H1 (cell line): ENCODE measurements at regions not wholly inside any gene's neighbourhood (a gene's known extent, or its start where the extent isn't known, plus 50 kb on each side); places are given as distances from the start of the nearest gene placed in this dataset.

ENCODE experiments used
- CTCF ChIA-PET: fragments of 300-600 bp; sonication (Branson Sonifier 250); formaldehyde crosslinking; loops from one replicate; lab custom pipeline; 2021; ENCODE audit not compliant: partially characterized antibody; lab: Charles Lee
- POLR2A ChIA-PET: fragments of 300-600 bp; sonication (Branson Sonifier 250); formaldehyde crosslinking; loops from one replicate; lab custom pipeline; 2021; ENCODE audit warnings: inconsistent platforms; ENCODE audit not compliant: partially characterized antibody; lab: Charles Lee
- DNase-seq, 2 experiments: peaks; one replicate each; pipeline versions ENCODE4 v3.0.0 to v3.0.0-alpha.2; 2010 to 2022; ENCODE audit warnings: low spot score in 2 of 2, low read depth in 1 of 2, mixed read lengths in 1 of 2
- FAIRE-seq: peaks from 2 replicates; lab custom pipeline; 2011; peaks lifted over from hg19 to GRCh38; lab: Jason Lieb, UNC
- H2AFZ ChIP-seq: 2 replicates; pipeline ENCODE4 v1.8.1; 2012; ENCODE audit warnings: low read length, inconsistent platforms
- H2AK5ac ChIP-seq: 2 replicates; pipeline ENCODE4 v1.6.1; 2013; ENCODE audit warnings: low read depth, low read length
- H2BK120ac ChIP-seq: replicated peaks from 2 replicates; pipeline ENCODE3; 2013; ENCODE audit warnings: low read depth, low read length, inconsistent platforms
- H2BK12ac ChIP-seq: 2 replicates; pipeline ENCODE4 v1.6.1; 2013; ENCODE audit warnings: low read depth, low read length
- H2BK15ac ChIP-seq: 2 replicates; pipeline ENCODE4 v1.6.1; 2013; ENCODE audit warnings: low read length
- H2BK20ac ChIP-seq: 2 replicates; pipeline ENCODE4 v1.6.1; 2013; ENCODE audit warnings: low read length
- H2BK5ac ChIP-seq: 2 replicates; pipeline ENCODE4 v1.6.1; 2013; ENCODE audit warnings: low read depth, low read length
- H3K14ac ChIP-seq: 2 replicates; pipeline ENCODE4 v1.6.1; 2013; ENCODE audit warnings: inconsistent platforms; ENCODE audit not compliant: insufficient read length
- H3K18ac ChIP-seq: 2 replicates; pipeline ENCODE4 v1.6.1; 2013; ENCODE audit warnings: low read length; ENCODE audit errors: extremely low read depth
- H3K23ac ChIP-seq: 2 replicates; pipeline ENCODE4 v1.6.1; 2013; ENCODE audit warnings: inconsistent platforms; ENCODE audit not compliant: insufficient read length
- H3K23me2 ChIP-seq: 2 replicates; pipeline ENCODE4 v1.6.1; 2013; ENCODE audit warnings: low read depth, low read length
- H3K27ac ChIP-seq: 2 replicates; pipeline ENCODE4 v1.6.1; 2011; ENCODE audit warnings: low read depth, low read length, inconsistent platforms
- H3K27me3 ChIP-seq, 4 experiments: replicated peaks in 1 of 4; 1 replicate in 1 of 4; 2 replicates in 3 of 4; pipeline versions ENCODE4 v1.6.1 to v1.8.1; 2011 to 2013; ENCODE audit warnings: low read length in 3 of 4, mild to moderate bottlenecking in 3 of 4, inconsistent platforms in 2 of 4, mixed read lengths in 2 of 4, moderate library complexity in 1 of 4; ENCODE audit not compliant: control insufficient read depth in 3 of 4, insufficient read depth in 3 of 4; ENCODE audit errors: extremely low read depth in 1 of 4
- H3K36me3 ChIP-seq, 4 experiments: 2 replicates each; pipeline versions ENCODE4 v1.6.1 to v1.8.1; 2011 to 2013; ENCODE audit warnings: mild to moderate bottlenecking in 4 of 4, low read length in 3 of 4, moderate library complexity in 2 of 4, control low read depth in 1 of 4, inconsistent platforms in 1 of 4; ENCODE audit not compliant: insufficient read depth in 4 of 4, control insufficient read depth in 2 of 4
- H3K4ac ChIP-seq: replicated peaks from 2 replicates; pipeline ENCODE3; 2013; ENCODE audit warnings: low read length, low read depth, mixed read lengths, inconsistent platforms; ENCODE audit not compliant: insufficient read length
- H3K4me1 ChIP-seq, 4 experiments: replicated peaks in 1 of 4; 1 replicate in 1 of 4; 2 replicates in 3 of 4; pipeline versions ENCODE4 v1.6.1 to v1.8.1; 2011 to 2013; ENCODE audit warnings: low read length in 3 of 4, inconsistent platforms in 2 of 4, mixed read lengths in 1 of 4; ENCODE audit not compliant: insufficient read depth in 4 of 4, control insufficient read depth in 3 of 4
- H3K4me2 ChIP-seq, 2 experiments: 2 replicates each; pipeline versions ENCODE4 v1.6.1 to v1.8.1; 2011 to 2013; ENCODE audit warnings: low read depth in 2 of 2, low read length in 2 of 2, control low read depth in 1 of 2, inconsistent platforms in 1 of 2, mild to moderate bottlenecking in 1 of 2; ENCODE audit not compliant: insufficient read depth in 1 of 2
- H3K4me3 ChIP-seq, 4 experiments: fragments of 200-600, 300-600 bp in 1 of 4; sonication (generic), shearing (Covaris generic), sonication (Bioruptor Twin) in 1 of 4; 2 replicates each; pipeline versions ENCODE4 v1.5.1 to v1.8.1; 2011 to 2016; ENCODE audit warnings: low read length in 4 of 4, low read depth in 3 of 4, control low read depth in 2 of 4, inconsistent platforms in 2 of 4, mild to moderate bottlenecking in 2 of 4, mixed read lengths in 1 of 4, moderate library complexity in 1 of 4; ENCODE audit not compliant: insufficient read depth in 2 of 4; ENCODE audit errors: extremely low read depth in 1 of 4
- H3K56ac ChIP-seq: replicated peaks from 2 replicates; pipeline ENCODE3; 2013; ENCODE audit warnings: low read depth, mild to moderate bottlenecking, mixed read lengths, low read length, inconsistent platforms; ENCODE audit not compliant: insufficient read length
- H3K79me1 ChIP-seq: 2 replicates; pipeline ENCODE4 v1.6.1; 2013; ENCODE audit warnings: low read depth, low read length, control low read depth
- H3K79me2 ChIP-seq, 2 experiments: 2 replicates each; pipeline versions ENCODE4 v1.6.1 to v1.8.1; 2012 to 2013; ENCODE audit warnings: low read length in 2 of 2, mild to moderate bottlenecking in 2 of 2, inconsistent platforms in 1 of 2; ENCODE audit not compliant: insufficient read depth in 2 of 2, control insufficient read depth in 1 of 2
- H3K9ac ChIP-seq, 4 experiments: replicated peaks in 1 of 4; 1 replicate in 1 of 4; 2 replicates in 3 of 4; pipeline versions ENCODE4 v1.6.1 to v1.8.1; 2011 to 2013; ENCODE audit warnings: low read depth in 3 of 4, low read length in 3 of 4, control low read depth in 2 of 4, mild to moderate bottlenecking in 2 of 4, moderate library complexity in 2 of 4, inconsistent platforms in 1 of 4; ENCODE audit errors: extremely low read depth in 1 of 4
- H3K9me3 ChIP-seq, 2 experiments: 2 replicates each; pipeline versions ENCODE4 v1.6.1 to v1.8.1; 2012 to 2013; ENCODE audit warnings: mild to moderate bottlenecking in 2 of 2, moderate library complexity in 2 of 2, control low read depth in 1 of 2, inconsistent platforms in 1 of 2, low read depth in 1 of 2, low read length in 1 of 2, mixed read lengths in 1 of 2; ENCODE audit not compliant: insufficient read depth in 2 of 2
- H4K20me1 ChIP-seq, 2 experiments: replicated peaks in 1 of 2; 2 replicates each; pipeline versions ENCODE3 to v1.8.1; 2011 to 2013; ENCODE audit warnings: inconsistent platforms in 2 of 2, low read length in 2 of 2, mild to moderate bottlenecking in 1 of 2; ENCODE audit not compliant: insufficient read depth in 2 of 2, control insufficient read depth in 1 of 2
- H4K5ac ChIP-seq: 2 replicates; pipeline ENCODE4 v1.6.1; 2013; ENCODE audit warnings: low read length, low read depth, mixed read lengths, inconsistent platforms; ENCODE audit not compliant: insufficient read length
- H4K8ac ChIP-seq: 2 replicates; pipeline ENCODE4 v1.8.0; 2013; ENCODE audit warnings: mild to moderate bottlenecking, moderate library complexity, low read length, inconsistent platforms; ENCODE audit not compliant: insufficient read depth; ENCODE audit errors: extremely low read depth
- H4K91ac ChIP-seq: replicated peaks from 2 replicates; pipeline ENCODE3; 2013; ENCODE audit warnings: low read length, mixed read lengths, inconsistent platforms; ENCODE audit not compliant: insufficient read length
- BCL11A ChIP-seq, 2 experiments: IDR thresholded peaks; one replicate each; pipeline ENCODE4 v1.6.1; 2011; ENCODE audit warnings: low read depth in 2 of 2, low read length in 2 of 2, mild to moderate bottlenecking in 2 of 2
- CBX5 ChIP-seq: fragments of 300-800, 300-1000 bp; sonication (generic); IDR thresholded peaks from 2 replicates; pipeline ENCODE4 v1.7.1; 2016; ENCODE audit warnings: antibody characterized with exemption, low read length, low read depth
- EGR1 ChIP-seq: IDR thresholded peaks from 2 replicates; pipeline ENCODE4 v1.6.1; 2011; ENCODE audit warnings: low read depth, low read length, borderline replicate concordance
- JUND ChIP-seq: IDR thresholded peaks from 2 replicates; pipeline ENCODE4 v1.6.1; 2011; ENCODE audit warnings: mild to moderate bottlenecking, improper control_type of control experiment, low read length
- RFX5 ChIP-seq: IDR thresholded peaks from 2 replicates; pipeline ENCODE4 v1.6.1; 2011; ENCODE audit warnings: low read depth, low read length, improper control_type of control experiment, borderline replicate concordance
- SAP30 ChIP-seq: fragments of 300-600 bp; sonication (generic); IDR thresholded peaks from 2 replicates; pipeline ENCODE4 v1.7.1; 2012; ENCODE audit warnings: low read length, moderate library complexity, mild to moderate bottlenecking, inconsistent platforms; ENCODE audit not compliant: insufficient read depth, insufficient replicate concordance
- SIRT6 ChIP-seq: IDR thresholded peaks from one replicate; pipeline ENCODE4 v1.7.1; 2012; ENCODE audit warnings: low read length, inconsistent platforms
- SP1 ChIP-seq: IDR thresholded peaks from 2 replicates; pipeline ENCODE4 v1.6.1; 2011; ENCODE audit warnings: low read depth, low read length
- SUZ12 ChIP-seq: fragments of 200-600 bp; sonication (generic); IDR thresholded peaks from 2 replicates; pipeline ENCODE4 v1.6.1; 2012; ENCODE audit warnings: mild to moderate bottlenecking, inconsistent platforms, low read length, moderate library complexity, mixed read lengths
- WGBS, 2 experiments: shearing (Covaris generic) in 1 of 2; methylation state at CpG; one replicate each; pipeline versions ENCODE4 v1.1.6 to v1.1.7; 2013 to 2015; ENCODE audit warnings: low lambda C conversion rate in 2 of 2, mixed read lengths in 2 of 2, inconsistent platforms in 1 of 2, low coverage in 1 of 2, missing lambda C conversion rate in 1 of 2; ENCODE audit not compliant: insufficient replicate concordance in 2 of 2, insufficient coverage in 1 of 2, insufficient read length in 1 of 2; ENCODE audit errors: extremely low coverage in 1 of 2, missing lambda C conversion rate in 1 of 2; 5-methylcytosine and 5-hydroxymethylcytosine counted together

DNA sequence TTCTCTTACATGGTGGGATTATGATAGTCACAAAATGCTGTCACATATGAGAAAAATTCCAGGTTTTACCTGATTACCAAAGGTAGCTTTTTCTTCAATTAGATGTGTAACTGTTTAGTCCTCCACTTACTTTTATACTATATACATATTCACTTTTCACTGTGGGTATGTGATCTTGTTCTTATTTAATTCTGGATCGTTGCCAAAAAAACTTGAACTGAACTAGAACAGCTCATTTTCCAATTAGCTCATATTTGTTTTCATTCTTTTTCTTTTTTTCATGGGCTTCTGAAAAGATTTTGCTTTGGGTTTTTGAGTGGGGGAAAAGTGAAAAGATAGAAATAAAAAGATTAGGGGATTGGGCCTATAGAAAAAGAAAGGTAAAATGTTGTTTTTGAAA is 291.9 kb downstream of the NDFIP2 start:
- no peaks in the 10 kb centered on the region for H3K23me2 ChIP-seq
- no peak overlapping the region for H2BK120ac ChIP-seq
- peaks cover 0 to 3% of the 10 kb centered on the region in 2 experiments; a peak in 1 of 4 replicates for H3K9me3 ChIP-seq
- H3K9ac ChIP-seq: no peak overlapping the region
- H3K79me1 ChIP-seq: no peaks in the 10 kb centered on the region
- no peak overlapping the region for H3K18ac ChIP-seq
- no peak for FAIRE-seq
- no peaks in the 10 kb centered on the region for H3K27me3 ChIP-seq
- no peak overlapping the region for H2BK12ac ChIP-seq
- no peak overlapping the region for H2BK5ac ChIP-seq
- H4K91ac ChIP-seq: no peak overlapping the region
- no peak overlapping the region for H2BK15ac ChIP-seq
- no peak overlapping the region for H3K4ac ChIP-seq
- no peak overlapping the region for H2AFZ ChIP-seq
- CTCF ChIA-PET: interaction anchor here (0.7 kb wide), 1 partner anchor 201 kb away, joined by 3 read pairs; no protein-coding TSS in a partner anchor
- no peaks in the 10 kb centered on the region for H3K79me2 ChIP-seq
- POLR2A ChIA-PET: no interaction called here
- H3K4me3 ChIP-seq: no peak overlapping the region
- no peak overlapping the region for H4K8ac ChIP-seq
- no peaks in the 10 kb centered on the region for H4K20me1 ChIP-seq
- H3K14ac ChIP-seq: no peak overlapping the region
- H4K5ac ChIP-seq: no peak overlapping the region
- no peak overlapping the region for H3K4me2 ChIP-seq
- H3K27ac ChIP-seq: no peak overlapping the region
- no peak overlapping the region for H2AK5ac ChIP-seq
- no peaks in the 10 kb centered on the region; a peak in 1 of 8 replicates for H3K36me3 ChIP-seq
- no peak overlapping the region for H2BK20ac ChIP-seq
- 88% methylated on average over 1 of the region's 1 CpG; no CpG with 5 or more reads in 1 of the 2 experiments for WGBS, 2 experiments
- no peak overlapping the region for H3K23ac ChIP-seq
- no peak overlapping the region for H3K56ac ChIP-seq
- DNase-seq: no peak
- no peaks in the 10 kb centered on the region; a peak in 1 of 7 replicates for H3K4me1 ChIP-seq
- no peak for TF ChIP-seq BCL11A (IDR thresholded peaks at IDR 0.05; ENCODE audit: low read depth in 2 of 2, low read length in 2 of 2)
- TF ChIP-seq JUND: no peak
- no peak for TF ChIP-seq SAP30
- TF ChIP-seq EGR1: no peak
- TF ChIP-seq SIRT6: no peak
- no peak for TF ChIP-seq CBX5
- no peak for TF ChIP-seq RFX5
- TF ChIP-seq SUZ12: no peak
- no peak for TF ChIP-seq SP1
